ENCODE measurements at regions not wholly inside any gene's neighbourhood (a gene's known extent, or its start where the extent isn't known, plus 50 kb on each side); places are given as distances from the start of the nearest gene placed in this dataset.

DNA sequence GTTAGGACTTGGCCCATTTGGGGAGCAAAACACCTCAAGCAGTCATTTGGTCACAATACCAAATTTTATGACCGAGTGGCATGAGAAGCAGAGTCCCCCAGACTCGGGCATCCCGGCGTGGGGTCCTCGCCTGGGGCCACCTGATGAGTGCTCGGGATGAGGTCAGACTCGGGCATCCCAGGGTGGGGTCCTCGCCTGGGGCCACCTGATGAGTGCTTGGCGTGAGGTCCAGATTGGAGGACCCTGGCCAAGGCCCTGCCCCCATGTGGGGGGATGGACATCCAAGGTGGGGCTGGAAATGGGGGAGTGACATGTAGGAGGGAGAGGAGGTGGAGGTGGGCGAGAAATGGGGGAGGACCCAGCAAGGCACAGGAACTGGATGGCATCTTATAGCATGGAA is 56.1 kb upstream of the CST7 start:
- TF ChIP-seq EZH2 (IDR thresholded peaks at IDR 0.05): no peak
- TF ChIP-seq CTCF (IDR thresholded peaks at IDR 0.05): no peak

All from neural progenitor cell (in vitro differentiated cells).